ENCODE measurements at regions not wholly inside any gene's neighbourhood (a gene's known extent, or its start where the extent isn't known, plus 50 kb on each side); places are given as distances from the start of the nearest gene placed in this dataset.

DNA sequence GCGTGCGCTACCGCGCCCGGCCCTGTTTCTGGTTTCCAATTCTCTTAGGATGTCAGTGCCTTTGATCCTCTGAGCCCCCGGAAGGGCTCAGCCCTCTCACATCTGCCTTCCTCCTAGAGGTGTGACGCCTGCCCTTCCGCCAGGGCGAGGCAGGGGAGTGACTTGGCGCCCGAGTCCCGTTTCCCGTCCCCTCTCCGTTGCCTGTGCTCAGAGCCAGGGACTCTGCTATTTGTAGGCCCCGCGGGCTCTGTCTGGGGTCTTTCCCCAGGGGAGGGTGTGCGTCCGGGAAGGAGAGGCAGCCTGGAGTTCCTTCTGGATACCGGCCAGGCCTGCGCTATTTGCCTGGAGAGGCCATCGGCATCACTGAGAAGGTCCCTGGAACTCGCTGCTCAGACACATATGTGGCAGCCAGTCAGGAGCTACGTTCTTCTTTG, 103.7 kb upstream of the TAF1B start:
- DNase-seq = no peak

DNA sequence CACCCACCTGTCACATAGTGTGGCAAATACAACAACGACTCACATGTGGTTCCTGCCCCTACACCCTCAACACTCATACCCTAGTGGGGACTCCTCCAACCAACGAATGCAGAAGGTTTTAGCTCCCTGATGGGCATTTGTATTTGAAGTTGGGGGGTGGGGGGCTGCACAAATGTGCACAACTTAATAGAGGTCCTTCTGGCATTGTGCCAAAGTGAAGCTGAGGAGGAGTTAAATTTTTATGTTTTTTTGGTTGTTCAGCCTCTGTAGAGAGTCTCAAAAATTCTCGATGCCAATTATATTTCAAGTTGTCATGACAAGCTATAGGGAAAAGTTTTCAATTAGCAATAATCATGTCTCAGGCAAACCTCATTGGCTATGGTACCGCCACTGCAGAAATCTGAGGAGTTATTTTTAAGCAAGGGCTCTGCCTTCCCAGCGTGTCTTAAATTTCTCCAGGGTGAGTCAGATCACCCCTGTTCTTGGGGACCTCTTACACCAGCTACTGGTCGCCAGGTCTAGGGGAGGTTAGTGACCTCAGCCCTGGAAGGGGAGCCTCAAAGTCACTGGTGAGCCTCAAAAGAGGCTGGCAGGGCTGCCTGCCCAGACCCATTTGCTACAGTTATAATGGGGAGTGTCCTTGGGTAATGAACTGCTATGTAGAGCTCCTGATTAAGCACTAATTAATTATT, 102.7 kb upstream of the TAF1B start:
- DNase-seq = no peak

DNA sequence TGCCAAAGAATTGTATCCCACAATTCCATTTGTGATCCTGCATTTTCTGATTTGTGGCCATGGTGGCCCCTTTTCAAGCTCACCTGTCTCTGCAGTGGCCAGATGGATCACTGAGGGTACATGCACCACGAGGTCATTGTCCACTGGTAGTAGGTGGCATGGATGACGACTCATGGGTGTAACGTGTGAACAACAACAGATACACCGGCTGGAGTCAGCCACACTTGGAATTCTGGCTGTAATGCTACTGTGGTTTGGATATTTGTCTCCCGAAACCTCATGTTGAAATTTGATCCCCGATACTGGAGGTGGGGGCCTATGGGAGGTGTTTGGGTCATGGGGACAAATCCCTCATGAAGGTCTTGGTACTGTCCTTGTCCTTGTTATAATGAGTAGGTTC, 102.2 kb upstream of the TAF1B start:
- DNase-seq = no peak

DNA sequence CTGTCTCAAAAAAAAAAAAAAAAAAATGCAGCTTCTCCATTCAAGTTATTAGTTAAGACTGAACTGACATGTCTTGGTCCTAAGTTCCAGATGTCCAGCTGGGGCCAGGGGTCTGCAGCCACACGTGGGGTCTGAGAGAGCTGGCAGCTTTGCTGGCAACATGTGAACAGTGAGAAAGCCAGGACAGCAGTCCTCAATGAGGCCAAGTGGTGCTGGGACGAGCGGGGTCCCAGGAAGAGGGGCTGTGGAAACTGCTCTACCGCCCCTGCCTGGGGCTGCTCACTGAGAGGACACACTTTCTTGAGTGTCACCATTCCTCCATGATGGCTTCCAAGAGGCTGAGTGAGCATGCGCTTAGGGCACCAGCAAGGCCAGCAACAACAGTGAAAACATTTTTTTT, 100.7 kb upstream of the TAF1B start:
- no peak for DNase-seq

DNA sequence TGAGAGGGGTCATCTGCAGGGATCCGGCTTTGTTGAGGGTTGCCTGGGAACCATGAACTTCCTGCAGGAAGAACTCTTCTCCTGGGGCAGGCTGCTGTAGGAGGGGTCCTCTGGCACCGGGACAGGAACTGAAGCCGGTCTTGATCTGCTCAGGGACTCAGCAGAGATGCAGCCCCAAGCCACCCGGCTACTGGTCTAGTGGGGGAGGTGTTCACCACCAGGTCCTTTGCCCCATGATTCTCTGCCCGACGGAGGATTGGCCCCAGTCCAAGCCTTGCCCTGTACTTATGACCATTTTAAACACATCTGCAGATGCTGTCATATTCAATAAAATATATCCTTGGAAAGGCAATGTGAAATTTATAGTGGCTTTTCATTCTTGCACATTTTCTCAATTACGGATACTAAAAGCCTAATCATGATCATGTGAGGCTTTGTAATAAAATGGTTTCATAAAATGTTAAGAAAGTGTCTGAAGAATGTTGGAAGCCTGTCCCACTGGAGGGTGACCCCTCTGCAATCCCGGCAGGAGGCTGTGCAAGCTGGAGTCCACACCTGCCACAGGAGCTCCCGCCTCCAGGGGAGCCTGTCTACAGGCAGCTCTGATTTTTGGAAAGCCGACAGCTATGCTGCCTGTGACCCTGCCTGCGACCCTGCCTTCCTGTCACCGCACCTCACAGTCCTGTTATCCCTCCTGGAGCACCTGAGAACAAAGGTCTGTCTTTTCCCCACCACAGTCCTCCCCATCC, 98.8 kb upstream of the TAF1B start:
- no peak for DNase-seq

DNA sequence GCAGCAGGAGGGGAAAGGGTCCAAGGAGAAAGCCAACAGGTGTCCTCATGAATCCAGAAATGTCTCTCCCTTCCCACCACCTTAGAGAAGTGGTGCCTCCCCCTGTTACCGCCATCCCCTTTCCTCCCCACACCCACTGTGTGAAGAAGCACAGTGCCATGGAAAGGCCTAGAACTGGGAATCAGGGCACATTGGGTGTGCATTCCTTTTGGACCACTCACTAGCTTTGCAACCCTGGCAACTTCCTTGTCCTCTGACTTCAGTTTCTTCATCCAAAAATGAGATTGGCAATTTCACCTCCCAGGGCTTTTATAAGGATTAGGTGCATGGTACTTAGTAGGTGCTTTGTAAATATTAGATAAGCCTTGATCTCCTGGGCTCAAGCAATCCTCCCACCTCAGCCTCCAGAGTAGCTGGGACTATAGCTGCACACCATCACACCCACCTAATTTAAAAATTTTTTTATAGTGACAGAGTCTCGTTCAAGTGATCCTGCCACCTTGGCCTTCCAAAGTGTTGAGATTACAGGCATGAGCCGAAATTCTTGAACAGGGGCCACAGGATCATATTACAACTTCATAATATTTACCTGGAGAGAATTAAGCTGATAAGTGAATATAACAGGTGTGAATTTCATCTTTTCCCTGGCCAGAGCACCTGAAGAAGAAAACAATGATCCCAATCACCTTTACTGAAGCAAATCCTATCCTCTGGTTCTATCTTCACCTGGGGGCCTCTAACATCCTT, 97.9 kb upstream of the TAF1B start:
- no peak for DNase-seq

DNA sequence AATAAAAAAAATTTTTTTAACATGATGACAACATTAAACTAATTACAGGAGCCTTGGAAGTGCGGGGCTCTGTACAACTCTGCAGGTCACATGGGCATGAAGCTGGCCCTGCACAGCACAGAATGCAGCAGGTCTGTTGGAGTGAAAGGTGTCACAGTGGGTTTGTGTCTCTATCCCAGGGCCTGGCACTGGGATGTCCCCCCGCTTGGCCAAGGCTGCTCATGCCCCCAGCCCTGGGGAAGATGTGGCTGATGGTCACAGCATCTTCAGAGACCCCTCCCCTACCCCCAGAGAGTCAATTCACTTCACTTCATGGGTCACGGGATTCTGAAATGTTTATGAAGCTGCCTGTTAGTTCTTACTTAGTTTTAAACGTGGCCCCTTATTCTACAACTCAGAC, 95.9 kb upstream of the TAF1B start:
- DNase-seq = no peak

DNA sequence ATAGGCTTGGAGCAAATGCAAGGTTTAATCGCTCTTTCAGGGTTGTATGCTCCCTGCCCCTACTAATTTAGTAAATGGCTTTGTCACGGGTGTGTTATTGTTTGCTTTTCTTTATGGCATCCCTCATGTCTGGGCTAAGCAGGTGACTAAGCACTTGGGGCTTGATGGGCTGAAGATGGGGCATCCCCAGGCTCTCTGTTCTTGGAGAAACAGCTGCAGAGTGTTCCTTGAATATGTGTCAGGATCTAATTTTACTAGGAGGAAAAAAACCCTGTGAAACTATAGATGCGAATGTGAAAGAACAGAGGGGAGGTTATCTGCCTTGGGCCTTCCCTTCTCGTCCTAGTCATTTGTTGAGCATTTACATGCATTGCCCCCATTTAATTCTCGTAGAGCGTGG, 94.7 kb upstream of the TAF1B start:
- DNase-seq = no peak

DNA sequence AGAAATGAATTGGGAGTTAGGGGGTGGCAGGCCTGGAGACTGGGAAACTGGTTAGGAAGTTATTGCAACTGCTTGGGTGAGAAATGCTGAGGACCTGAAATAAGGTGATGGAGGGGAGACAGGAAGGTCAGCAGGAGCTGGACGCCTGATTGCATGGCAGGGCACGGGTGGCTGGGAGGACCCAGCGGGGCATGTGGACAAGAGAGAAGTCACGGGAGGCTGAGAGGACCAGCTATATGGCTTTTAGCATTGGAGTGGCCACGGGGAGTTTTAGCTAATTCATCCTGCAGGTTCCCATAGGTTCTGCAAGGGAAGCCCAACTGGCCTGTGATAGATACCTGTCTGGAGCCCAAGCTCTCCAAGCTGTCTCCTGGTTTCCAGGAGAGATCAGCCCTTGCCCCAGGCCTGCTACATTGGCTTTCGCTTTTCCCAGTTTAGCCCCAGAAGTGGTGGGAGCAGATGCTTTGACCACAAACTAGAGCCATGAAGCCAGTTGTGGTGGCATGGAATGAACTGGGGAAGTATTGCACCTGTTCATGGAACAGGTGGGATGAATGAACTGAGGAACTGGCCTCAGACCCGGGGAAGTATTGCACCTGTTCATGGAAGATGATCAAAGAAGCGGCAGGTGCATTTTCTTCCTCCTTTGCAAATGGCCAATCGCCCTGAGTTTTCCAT, 93.6 kb upstream of the TAF1B start:
- DNase-seq = no peak

DNA sequence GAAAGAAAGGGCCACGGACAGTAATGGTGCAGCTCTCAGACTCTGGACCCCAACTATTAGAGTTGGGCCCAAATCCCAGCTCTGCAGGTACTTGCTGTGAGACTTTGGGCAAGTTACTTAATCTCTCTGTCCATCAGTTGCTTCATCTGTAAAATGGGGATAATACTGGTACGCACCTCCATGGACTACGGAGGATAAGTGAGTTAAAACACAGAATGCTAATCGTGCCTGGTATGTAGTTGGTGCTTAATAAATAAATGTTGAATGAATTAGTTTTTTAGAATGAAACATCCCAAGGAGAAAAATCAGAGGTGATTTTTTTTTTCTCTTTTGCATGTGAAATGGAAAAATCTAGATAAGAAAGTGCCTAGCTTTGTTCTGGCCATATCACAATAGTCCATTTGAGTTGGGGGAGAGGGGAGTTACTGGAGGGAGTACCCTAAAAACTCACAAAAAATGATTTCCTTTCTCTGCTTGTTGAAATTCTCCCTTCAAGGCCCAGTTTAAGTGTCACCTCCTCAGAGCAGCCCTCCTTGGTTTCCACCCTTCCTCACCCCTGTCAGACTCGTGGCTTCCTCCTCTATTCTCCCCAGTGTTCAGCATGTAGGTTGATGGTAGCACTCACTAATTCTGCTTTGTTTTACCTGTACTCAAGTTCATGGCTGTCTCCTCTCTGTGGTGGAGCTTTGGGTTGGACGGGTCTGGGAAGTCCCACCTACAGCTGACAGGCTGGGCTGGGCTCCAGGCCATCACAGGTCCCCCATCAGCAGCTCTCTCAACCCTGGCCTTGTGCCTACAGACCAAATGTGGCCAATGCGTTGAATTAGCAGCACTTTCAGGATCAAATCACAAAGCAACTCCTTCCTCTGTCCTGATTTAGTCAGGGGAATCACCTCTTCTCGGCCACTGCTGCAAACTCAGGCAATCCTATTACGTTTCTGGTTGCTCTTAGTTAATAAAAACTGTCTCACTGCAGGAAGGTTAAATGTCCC, 92.8 kb upstream of the TAF1B start:
- DNase-seq = no peak

DNA sequence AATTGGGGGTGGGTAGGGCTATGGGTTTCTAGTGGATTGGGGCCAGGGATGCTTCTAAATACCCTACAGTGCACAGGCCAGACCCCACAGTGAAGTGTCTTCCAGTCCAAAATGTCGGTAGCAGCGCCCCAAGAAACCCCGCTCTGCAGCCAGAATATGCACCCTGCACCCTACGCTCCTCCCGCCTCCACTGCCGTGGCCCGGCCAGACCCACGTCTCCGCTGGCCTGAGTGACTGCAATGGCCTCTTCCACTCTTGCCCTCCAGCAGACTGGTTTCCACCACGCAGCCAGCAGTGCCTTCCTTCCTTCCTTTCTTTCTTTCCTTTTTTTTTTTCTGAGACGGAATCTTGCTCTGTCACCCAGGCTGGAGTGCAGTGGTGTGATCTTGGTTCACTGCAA, 91.4 kb upstream of the TAF1B start:
- no peak for DNase-seq

DNA sequence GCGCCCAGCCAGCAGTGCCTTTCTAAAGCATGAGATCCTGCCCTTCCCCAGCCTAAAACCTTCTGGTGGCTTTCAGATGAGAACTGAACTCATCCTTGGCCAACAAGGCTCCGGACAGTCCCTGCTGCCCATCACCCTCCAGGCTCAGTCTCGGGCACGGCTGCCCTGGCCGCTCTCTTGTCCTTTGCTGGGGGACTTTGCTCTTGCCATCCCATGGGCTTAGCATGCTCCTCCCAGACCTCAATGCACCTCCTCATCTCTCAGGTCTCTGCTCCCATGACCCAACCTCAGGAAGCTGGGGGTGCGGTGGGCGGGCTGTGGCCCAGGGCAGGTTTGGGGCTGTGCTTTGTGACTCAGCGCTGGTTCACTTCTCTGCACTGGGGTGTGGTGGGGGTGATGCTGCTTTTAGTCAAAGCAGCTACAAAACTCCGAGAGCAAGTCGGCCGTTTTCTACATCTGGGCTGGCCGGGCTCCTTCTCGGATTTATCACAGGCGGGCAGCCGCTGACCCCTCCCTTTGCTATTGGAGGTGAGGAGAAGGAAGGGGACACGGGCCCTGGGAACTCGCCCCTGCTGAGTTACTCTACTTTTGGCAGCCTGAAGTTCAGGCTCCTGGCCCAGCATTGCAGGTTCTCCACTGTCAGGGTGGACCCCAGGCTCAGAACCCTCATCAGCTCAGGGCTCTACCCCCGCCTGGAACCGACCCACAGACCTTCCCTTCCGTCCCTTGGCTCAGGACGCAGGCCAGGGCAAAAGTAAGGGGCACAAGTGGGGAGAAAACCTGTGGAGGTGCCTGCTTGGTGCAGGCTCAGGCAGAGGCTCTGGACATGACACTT, 90.6 kb upstream of the TAF1B start:
- no peak for DNase-seq

DNA sequence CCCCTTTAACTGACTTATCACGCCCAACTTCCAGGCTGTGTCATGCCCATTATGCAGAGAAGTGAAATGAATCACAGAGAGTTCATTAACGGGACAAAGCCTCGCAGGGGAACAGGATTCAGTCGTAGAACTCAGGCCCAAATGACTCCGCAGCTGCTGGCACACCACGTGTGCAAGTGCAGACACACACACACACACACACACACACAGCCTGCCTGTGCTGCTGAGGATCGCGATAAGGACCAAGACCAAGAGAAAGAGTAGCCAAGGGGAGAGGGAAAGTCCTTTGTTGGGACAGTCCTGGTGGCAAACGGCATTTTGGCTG, 90.0 kb upstream of the TAF1B start:
- DNase-seq = no peak

DNA sequence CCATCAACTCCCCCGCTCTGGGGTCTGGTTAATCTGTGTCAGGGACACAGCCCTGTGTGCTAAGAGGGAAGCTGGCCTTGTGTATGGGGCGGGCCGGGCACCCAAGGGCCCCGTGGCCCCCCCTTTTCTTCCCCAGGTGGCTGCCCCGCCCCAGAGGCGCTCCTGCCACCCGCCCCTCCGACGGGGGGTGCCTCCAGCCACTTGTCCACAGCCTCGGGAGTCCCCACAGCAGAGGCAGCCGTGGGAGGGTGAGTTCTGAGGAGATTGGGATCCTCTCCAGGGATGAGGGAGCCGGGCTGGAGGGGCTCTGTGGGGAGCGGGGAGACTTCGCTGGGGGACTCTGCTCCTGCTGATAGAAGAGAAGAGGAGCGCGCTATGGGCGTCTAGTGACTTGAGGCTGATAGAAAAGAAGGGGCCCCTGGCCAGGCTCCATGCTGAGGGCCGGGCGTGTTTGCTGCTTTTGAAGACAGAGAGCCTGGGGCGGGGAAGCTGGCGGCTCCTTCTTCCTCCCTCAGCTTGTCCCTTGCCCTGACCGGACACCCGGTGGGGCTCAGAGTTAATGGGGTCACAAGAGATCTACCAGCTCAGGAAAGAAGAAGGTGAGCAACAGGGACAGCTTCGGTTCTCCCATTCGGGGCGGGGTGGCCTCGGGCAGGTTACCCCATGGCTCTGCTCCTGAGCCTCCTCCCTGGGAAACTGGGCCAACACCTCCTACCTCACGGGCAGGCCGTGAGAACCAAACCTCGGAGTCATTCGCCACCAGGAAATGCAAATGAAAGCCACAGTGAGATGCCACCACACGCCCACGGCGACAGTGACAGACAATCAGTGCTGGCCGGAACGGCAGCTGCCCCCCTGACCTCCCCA, 89.4 kb upstream of the TAF1B start:
- no peak for DNase-seq

DNA sequence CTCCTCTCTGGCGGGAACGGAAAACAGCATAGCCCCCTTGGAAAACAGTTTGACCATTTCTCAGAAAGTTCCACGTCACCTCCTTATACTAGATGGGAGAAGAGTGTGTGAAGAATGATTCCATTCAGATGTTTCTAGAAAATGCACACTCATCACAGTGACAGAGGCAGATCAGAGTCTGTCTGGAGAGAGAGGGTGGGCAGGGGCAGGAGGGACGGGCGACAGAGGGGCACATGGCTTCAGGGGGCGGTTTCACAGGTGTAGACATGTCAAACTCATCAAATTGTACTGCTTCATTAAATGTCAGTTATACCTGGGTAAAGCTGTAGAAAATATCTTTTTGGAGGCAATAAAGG, 88.8 kb upstream of the TAF1B start:
- DNase-seq = no peak

DNA sequence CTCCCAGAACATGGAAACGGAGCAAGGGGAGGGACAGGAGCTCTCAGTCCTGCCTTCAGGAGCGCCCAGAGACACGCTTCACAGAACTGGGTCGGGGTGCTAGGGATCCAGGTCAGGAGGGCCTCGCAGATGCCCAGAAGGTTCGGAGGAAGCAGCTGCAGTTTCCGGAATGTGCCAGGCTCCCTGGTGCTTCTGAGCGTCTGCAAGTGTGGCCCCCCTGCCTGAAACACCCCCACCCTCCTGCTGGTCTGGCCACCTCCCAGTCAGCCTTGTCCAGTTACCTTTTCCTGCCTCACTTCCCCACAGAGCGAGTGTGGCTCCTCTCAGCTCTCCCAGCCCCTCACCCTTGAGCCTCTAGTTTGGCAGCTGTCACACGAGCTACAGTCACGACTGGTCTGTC, 88.3 kb upstream of the TAF1B start:
- no peak for DNase-seq

DNA sequence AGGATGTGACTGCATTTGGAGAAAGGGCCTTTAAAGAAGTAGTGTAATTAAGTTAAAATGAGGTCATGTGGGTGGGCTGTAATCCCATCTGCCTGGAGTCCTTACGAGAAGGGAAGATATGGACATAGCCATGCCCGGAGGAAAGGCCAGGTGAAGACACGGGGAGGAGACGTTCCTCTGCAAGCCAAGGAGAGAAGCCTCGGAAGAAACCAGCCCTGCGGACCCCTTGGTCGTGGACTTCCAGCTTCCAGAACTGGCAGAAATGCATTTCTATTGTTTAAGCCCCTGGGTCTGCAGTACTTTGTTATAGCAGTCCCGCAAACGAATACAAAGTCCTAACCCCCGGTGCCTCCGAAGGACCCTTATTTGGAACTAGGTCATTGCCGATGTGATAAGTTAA, 87.6 kb upstream of the TAF1B start:
- DNase-seq = no peak

DNA sequence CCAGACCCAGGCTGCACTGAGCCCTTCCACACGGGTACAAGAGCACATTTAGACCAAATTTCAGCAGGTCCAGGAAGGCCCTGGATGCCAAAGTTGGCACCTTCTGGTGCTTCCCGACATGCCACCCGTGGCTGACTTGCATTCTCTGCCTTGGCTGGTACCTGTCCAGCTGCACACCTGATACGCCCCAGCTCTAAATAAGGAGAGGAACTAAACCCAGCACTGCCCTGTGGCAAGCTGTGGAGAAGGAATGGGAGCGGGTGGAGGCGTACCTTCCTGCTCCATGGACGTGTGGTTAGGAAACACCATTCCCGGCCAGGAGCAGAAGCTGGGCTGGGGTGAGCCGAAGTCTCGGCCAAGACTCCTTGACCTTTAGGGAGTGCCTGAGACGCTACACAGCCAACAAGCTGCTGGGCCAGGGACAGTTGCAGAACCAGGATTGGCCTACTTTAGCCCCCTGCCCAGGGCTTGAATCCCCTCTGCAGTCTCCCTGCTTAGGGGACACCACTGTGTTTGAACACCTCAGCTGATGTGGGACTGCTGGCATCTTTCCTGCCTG, 86.5 kb upstream of the TAF1B start:
- no peak for DNase-seq

DNA sequence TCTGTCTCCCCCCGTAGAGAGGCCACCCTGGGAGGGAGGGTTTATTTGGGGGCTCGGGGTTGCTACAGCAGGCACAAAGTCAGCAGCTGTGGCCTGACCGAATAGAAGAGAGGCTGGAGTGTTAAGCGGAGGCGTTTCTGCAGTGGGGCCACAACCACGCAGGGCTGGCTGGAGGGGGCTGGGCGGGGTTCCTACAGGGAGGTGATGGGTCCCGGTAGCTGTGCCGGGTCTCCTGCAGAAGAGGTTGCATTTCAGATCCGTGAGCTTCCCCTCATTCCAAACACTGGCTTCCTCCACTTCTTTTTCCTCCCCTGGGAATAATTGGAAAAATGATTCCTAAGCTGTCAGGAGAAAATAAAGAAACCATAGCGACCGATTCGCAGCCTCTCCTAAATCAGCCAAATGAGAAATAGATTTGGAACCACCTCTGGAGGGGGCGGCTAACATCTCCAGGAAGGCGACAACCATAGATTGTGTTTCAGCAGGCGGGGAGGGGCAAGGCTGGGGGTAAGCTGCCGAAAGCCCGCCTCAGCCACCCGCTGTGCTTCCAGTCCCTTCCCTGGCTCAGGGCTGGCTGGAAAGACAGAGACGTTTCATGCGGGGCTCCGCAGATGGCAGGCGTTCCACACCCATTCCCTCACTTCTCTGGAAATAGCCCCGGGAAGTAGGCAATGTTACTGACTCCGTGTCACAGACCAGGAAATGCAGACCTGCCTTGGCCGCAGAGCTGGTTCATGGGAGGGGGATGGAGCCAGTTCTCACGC, 85.6 kb upstream of the TAF1B start:
- DNase-seq = no peak

Measured in NCI-H1105 (cell line).